OCI-LY1 (cell line): ENCODE measurements at regions not wholly inside any gene's neighbourhood (a gene's known extent, or its start where the extent isn't known, plus 50 kb on each side); places are given as distances from the start of the nearest gene placed in this dataset.

Experiments used
- H2AFZ ChIP-seq: fragments of 200-600 bp; sonication (generic), shearing (Covaris generic); 2 replicates; pipeline ENCODE4 v1.6.0; 2014; ENCODE audit warnings: antibody characterized with exemption, mild to moderate bottlenecking, low read length
- H3F3A ChIP-seq: fragments of 200-600 bp; sonication (generic), shearing (Covaris generic); 2 replicates; pipeline ENCODE4 v1.6.0; 2014; ENCODE audit warnings: mild to moderate bottlenecking, antibody characterized with exemption, low read length, moderate library complexity; ENCODE audit not compliant: insufficient read depth
- H3K27ac ChIP-seq: fragments of 200-600 bp; sonication (generic); 2 replicates; pipeline ENCODE4 v1.5.1; 2014; ENCODE audit warnings: low read length, mixed run types, mild to moderate bottlenecking, low read depth; ENCODE audit not compliant: poor library complexity, severe bottlenecking
- H3K27me3 ChIP-seq: fragments of 200-600 bp; sonication (generic); 2 replicates; pipeline ENCODE4 v1.6.0; 2014; ENCODE audit warnings: antibody characterized with exemption, mild to moderate bottlenecking, low read length, moderate library complexity; ENCODE audit not compliant: insufficient read depth
- H3K36me3 ChIP-seq: fragments of 200-600 bp; sonication (generic); 2 replicates; pipeline ENCODE4 v1.6.1; 2014; ENCODE audit warnings: mild to moderate bottlenecking, antibody characterized with exemption, low read length, moderate library complexity, mixed read lengths; ENCODE audit not compliant: insufficient read depth
- H3K4me1 ChIP-seq: fragments of 200-600 bp; sonication (generic); 2 replicates; pipeline ENCODE4 v1.5.1; 2014; ENCODE audit warnings: mild to moderate bottlenecking, low read length, moderate library complexity; ENCODE audit not compliant: insufficient read depth, severe bottlenecking
- H3K4me2 ChIP-seq: fragments of 200-600 bp; sonication (generic), shearing (Covaris generic); 2 replicates; pipeline ENCODE4 v1.6.1; 2014; ENCODE audit warnings: low read length
- H3K4me3 ChIP-seq: fragments of 200-600 bp; sonication (generic); 2 replicates; pipeline ENCODE4 v1.5.1; 2014; ENCODE audit warnings: low read length, low read depth, mild to moderate bottlenecking, mixed read lengths; ENCODE audit not compliant: poor library complexity, severe bottlenecking
- H3K79me2 ChIP-seq: fragments of 200-600 bp; shearing (Covaris generic); 2 replicates; pipeline ENCODE4 v1.6.1; 2016; ENCODE audit warnings: mixed run types, low read length, mixed read lengths; ENCODE audit not compliant: insufficient read depth
- H3K9ac ChIP-seq: fragments of 200-600 bp; sonication (generic), shearing (Covaris generic); 2 replicates; pipeline ENCODE4 v1.6.1; 2014; ENCODE audit warnings: mild to moderate bottlenecking, low read length, mixed read lengths
- H3K9me2 ChIP-seq: fragments of 200-600 bp; sonication (generic), shearing (Covaris generic); 2 replicates; pipeline ENCODE4 v1.6.1; 2014; ENCODE audit warnings: low read depth, mild to moderate bottlenecking, low read length, mixed read lengths
- H3K9me3 ChIP-seq: fragments of 200-600 bp; shearing (Covaris generic); 2 replicates; pipeline ENCODE4 v1.6.1; 2014; ENCODE audit warnings: low read length, mixed read lengths
- H4K20me1 ChIP-seq: fragments of 200-600 bp; sonication (generic), shearing (Covaris generic); 2 replicates; pipeline ENCODE4 v1.6.0; 2016; ENCODE audit warnings: mild to moderate bottlenecking, low read length; ENCODE audit not compliant: insufficient read depth
- CTCF ChIP-seq: fragments of 200-600 bp; sonication (generic), shearing (Covaris generic); IDR thresholded peaks from 2 replicates; pipeline ENCODE4 v1.5.1; 2017; ENCODE audit warnings: mild to moderate bottlenecking, antibody characterized with exemption, low read length, moderate library complexity, mixed read lengths
- EZH2 ChIP-seq: fragments of 200-600 bp; sonication (generic), shearing (Covaris generic); IDR thresholded peaks from 2 replicates; pipeline ENCODE4 v1.8.0; 2017; ENCODE audit warnings: borderline replicate concordance, mixed run types, mild to moderate bottlenecking, antibody characterized with exemption, low read length, moderate library complexity, mixed read lengths

GRCh38 chr2:208545403-208546042 is 138.9 kb downstream of the PTH2R start:
- Histone ChIP-seq H3K9me3 (no peaks in the 10 kb centered on the region), H3K9me2 (no peaks in the 10 kb centered on the region), H3F3A (no peaks in the 10 kb centered on the region; the same call in 1 of the 2 replicates), H3K27me3 (no peaks in the 10 kb centered on the region), H3K4me3 (no peak overlapping the region), H3K4me1 (no peaks in the 10 kb centered on the region), H3K4me2 (no peak overlapping the region), H3K9ac (no peak overlapping the region), H3K36me3 (no peaks in the 10 kb centered on the region), H3K27ac (no peak overlapping the region), H4K20me1 (no peaks in the 10 kb centered on the region), H3K79me2 (no peaks in the 10 kb centered on the region), H2AFZ (no peak overlapping the region)
- TF ChIP-seq EZH2 (no peak), CTCF (no peak)

- TF ChIP-seq CTCF (no peak), EZH2 (no peak)
- Histone ChIP-seq H3F3A (no peaks in the 10 kb centered on the region; the same call in 1 of the 2 replicates), H3K9me3 (no peaks in the 10 kb centered on the region), H3K4me1 (no peaks in the 10 kb centered on the region), H3K9ac (no peak overlapping the region), H3K27me3 (no peaks in the 10 kb centered on the region), H3K4me3 (no peak overlapping the region), H3K79me2 (no peaks in the 10 kb centered on the region), H4K20me1 (no peaks in the 10 kb centered on the region), H3K9me2 (no peaks in the 10 kb centered on the region), H3K4me2 (no peak overlapping the region), H3K36me3 (no peaks in the 10 kb centered on the region), H2AFZ (no peak overlapping the region), H3K27ac (no peak overlapping the region)
Observed at GRCh38 chr2:208546107-208546506, 139.5 kb downstream of the PTH2R start.

GRCh38 chr2:208546860-208547650 is 140.5 kb downstream of the PTH2R start:
- Histone ChIP-seq H3K4me2 (no peak overlapping the region), H3K9ac (no peak overlapping the region), H3K9me3 (no peaks in the 10 kb centered on the region), H3K27me3 (no peaks in the 10 kb centered on the region), H3K9me2 (no peaks in the 10 kb centered on the region), H4K20me1 (no peaks in the 10 kb centered on the region), H3K27ac (no peak overlapping the region), H3K4me1 (no peaks in the 10 kb centered on the region), H3K4me3 (no peak overlapping the region), H2AFZ (no peak overlapping the region), H3F3A (no peaks in the 10 kb centered on the region; the same call in 1 of the 2 replicates), H3K79me2 (no peaks in the 10 kb centered on the region), H3K36me3 (no peaks in the 10 kb centered on the region)
- TF ChIP-seq CTCF (no peak), EZH2 (no peak)
